ENCODE measurements at regions not wholly inside any gene's neighbourhood (a gene's known extent, or its start where the extent isn't known, plus 50 kb on each side); places are given as distances from the start of the nearest gene placed in this dataset.
"Not testable (repeated sequence)": the region's sequence is repeated elsewhere in the genome, so short reads cannot be mapped to it uniquely, and the experiment has no call there.

DNA sequence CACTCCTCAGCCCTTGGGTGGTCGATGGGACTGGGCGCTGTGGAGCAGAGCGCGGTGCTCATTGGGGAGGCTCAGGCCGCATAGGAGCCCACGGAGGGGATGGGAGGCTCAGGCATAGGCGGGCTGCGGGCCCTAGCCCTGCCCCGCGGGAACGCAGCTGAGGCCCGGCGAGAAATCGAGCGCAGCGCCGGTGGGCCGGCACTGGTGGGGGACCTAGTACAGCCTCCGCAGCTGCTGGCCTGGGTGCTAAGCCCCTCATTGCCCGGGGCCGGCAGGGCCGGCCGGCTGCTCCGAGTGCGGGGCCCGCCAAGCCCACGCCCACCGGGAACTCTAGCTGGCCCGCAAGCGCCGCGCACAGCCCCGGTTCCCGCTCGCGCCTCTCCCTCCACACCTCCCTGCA lies 135.0 kb upstream of the TMEM170B start:
- TF ChIP-seq, protein P1, sequence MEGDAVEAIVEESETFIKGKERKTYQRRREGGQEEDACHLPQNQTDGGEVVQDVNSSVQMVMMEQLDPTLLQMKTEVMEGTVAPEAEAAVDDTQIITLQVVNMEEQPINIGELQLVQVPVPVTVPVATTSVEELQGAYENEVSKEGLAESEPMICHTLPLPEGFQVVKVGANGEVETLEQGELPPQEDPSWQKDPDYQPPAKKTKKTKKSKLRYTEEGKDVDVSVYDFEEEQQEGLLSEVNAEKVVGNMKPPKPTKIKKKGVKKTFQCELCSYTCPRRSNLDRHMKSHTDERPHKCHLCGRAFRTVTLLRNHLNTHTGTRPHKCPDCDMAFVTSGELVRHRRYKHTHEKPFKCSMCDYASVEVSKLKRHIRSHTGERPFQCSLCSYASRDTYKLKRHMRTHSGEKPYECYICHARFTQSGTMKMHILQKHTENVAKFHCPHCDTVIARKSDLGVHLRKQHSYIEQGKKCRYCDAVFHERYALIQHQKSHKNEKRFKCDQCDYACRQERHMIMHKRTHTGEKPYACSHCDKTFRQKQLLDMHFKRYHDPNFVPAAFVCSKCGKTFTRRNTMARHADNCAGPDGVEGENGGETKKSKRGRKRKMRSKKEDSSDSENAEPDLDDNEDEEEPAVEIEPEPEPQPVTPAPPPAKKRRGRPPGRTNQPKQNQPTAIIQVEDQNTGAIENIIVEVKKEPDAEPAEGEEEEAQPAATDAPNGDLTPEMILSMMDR (IDR thresholded peaks at IDR 0.05), result not testable (repeated sequence)
- TF ChIP-seq POLR2A (IDR thresholded peaks at IDR 0.05), result not testable (repeated sequence)

Measured in Peyer's patch (tissue), 4 donors.